Kidney capillary endothelial cell (primary cell): ENCODE measurements at regions not wholly inside any gene's neighbourhood (a gene's known extent, or its start where the extent isn't known, plus 50 kb on each side); places are given as distances from the start of the nearest gene placed in this dataset.

ENCODE experiments used
- DNase-seq: peaks from one replicate; pipeline ENCODE4 v3.0.0-alpha.2; 2018; ENCODE audit warnings: low spot score

DNA sequence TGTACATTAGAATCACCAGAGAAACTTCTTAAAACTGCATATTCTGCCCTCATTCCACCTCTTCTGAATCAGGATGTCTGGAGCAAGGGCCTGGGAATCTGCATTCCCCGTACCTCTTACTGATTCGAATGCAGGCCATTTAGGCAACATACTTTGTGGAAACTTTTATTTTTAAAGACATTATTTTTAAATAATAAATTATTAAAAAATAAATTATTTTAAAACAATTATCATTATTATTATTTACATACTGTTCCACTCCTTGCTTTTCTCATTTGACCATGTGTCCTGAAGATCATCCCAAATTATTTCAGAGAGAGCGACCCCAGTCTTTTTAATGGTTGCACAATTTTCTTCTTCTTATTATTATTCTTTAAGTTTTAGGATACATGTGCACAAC lies 336.6 kb upstream of the TBC1D5 start:
- no peak for DNase-seq

DNA sequence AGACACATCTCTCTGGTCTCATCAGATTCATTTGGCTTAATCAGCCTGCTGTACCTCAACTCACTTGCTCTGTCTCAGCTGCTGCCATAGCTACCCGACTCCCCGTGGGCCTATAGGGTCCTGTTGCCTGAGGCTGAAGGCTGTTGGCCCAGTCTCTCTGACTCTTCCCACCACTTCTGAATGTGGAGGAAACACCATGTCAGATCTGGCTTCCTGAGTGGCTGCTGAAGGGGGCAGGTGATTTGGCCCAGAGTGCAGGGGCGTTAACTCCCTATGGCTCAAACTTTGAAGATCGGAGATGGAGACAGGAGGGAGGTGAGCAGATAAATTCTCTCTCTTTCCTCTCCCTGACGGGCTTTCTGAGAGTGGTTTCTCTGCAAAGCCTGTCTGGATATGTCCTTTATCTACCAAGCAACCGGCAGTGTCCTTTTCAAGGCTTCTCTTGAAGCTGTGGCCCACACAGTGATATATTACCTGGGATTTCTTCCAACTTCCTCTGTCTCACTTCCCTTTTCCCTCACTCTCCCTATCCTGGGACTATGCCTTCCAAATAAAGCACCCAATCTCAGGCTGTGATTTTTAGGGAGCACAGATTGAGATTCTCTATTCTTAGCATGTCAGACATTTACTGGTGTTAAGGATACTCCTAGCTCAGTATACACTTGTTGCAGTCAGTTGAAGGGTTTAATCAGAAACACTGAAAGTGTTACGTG lies 334.9 kb upstream of the TBC1D5 start:
- no peak for DNase-seq

DNA sequence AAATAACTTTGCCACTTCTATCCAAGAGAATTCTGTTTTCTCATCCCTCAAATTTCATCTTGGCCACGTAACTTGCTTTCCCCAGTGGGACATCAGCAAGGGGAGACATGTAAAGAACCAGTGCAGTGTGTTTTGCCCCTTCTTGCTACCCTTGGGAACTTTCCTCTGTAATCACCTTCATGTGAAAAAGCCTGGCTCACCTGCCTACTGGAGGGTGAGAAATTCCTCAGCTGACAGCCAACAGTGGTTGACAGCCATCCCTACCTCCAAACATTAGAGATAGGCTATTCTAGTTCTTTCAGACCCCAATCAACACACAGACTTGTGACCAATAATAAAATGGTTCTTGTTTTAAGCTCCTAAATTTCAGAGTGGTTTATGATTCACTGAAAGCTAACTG lies 333.9 kb upstream of the TBC1D5 start:
- no peak for DNase-seq

DNA sequence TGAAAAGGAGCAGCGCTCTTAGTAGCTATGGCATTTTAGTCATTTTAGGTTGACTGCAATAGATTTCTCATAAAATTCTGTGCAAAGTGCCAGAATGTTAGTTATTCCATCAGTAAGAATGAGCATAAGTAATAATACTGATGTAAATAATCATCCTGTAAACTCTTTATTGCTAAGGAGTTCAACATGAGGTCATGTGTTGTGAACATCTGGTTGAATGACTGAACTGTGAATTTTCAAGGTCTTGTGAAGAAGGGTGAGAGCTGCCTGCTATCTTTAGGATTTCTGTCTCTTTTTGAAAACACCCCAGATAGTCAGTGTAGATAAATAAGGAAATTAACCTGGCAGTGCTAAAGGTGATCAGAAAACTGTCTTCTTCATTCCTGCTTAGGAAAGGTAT lies 333.4 kb upstream of the TBC1D5 start:
- no peak for DNase-seq

DNA sequence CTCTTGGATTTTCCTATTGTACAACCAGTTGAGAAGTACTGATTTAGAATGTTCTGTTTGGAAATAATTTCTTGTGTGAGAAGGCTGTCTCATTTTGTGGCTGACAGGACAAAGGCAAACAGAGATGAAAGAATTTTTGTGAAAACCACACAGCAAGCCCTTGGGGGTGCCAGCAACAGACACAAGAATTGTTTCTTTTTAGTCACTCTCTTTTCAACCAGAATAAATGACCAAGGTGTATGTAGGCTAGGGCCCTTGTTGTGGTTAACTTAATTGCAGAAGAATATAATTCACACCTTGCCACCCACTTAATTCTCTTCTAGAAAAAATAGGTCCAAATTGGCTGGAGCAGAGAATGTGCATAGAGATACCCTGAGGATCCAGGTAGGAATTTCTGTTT lies 329.4 kb upstream of the TBC1D5 start:
- DNase-seq: no peak

DNA sequence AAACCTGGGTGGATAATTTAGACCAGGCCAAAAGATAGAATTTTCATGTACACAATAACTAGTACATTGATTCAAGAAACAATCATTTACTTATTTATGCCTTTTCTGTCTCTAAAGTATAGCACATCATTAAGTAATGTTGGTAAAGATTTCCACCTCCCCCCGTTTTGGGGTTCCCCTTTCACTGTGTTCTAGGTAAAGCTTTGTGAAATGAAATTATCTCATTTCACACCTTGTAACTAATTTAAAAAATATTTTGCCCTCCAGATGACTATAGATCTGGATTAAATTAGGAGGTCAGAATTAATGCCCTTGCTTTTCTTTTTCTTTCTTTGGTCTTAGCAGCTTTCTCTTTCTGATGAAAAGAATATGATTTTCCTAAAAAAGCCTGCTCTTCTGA lies 328.5 kb upstream of the TBC1D5 start:
- no peak for DNase-seq

DNA sequence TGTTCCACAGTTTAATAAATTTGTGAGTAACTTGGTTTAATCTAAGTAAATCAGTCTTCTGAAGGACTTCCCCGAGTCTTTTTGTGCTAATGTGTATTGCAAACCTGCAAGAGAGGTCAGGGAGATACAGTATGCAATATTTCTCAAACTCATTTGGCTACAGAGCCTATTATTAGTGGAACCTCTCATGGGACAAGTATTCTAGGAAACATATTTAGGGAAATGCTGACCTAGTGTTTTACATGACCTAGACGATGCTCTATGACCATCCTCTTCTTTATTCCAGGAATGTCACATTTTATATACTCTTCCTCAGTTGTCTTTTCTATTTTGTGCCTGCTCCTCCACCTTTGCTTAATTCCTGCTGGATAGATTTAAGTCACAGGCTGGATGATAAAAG lies 327.8 kb upstream of the TBC1D5 start:
- DNase-seq: no peak

DNA sequence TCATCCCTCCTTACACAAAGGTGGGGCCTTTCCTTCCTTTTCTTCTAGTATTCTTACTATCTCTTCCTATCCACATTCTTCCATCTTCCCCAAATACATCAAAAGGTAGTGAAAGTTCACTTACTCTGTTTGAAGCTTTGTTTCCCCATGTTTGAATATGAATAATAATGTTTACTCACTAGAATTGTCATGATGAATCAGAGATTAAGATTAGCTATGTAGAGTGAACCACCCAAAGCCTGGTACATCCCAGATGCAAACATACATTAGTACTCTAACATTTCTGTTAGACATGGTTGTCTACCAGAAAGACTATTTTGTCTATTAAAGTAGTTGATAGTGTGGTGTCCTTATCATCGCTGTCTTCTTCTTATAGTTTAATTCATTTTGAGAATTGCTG lies 327.1 kb upstream of the TBC1D5 start:
- no peak for DNase-seq

DNA sequence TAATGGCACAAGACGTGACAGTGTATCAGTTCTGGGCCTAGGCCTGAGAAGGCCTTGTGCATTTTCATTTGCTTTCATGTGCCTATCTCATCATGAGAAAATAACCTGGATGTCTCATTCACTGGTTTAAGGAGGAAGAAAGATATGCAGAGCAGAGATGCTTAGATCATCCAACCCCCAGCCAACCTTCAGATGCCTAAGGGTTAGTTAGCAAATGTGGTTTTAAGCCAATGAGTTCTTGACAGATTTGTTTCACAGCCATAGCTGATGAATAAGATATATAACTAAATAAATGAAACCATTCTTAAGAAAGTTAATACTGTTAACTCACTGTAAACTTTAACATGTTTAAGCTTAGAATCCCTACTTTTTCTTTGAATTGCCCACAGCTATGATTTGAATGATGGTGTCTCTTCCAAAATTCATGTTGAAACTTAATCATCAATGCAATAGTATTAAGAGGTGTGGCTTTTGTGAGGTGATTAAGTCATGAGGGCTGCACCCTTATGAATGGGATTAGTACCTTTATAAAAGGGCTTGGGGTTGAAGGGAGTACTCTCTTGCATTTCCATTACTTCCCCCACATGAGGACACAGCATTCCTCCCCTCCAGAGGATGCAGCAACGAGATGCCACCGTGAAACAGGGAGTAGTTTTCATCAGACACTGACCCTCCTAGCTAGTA lies 324.6 kb upstream of the TBC1D5 start:
- DNase-seq: no peak

DNA sequence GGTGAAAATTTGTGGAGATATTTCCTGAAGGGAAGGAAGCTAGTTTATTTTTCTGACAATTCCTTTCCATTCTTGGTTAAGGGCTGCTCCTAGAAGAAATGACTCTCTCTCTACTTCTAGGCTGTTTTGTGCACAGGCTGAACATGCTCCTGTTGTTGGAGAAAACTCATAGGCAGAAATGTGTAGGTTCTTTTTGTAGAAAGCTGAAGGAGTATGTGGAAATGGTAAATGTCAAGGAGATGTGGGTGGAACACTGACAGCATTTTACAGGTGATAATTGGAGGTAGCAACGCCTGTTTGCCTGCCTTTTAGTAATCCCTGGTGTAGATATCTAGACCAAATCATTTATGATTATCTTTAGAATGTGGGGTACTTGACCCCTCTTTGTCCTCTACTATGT lies 322.2 kb upstream of the TBC1D5 start:
- no peak for DNase-seq

DNA sequence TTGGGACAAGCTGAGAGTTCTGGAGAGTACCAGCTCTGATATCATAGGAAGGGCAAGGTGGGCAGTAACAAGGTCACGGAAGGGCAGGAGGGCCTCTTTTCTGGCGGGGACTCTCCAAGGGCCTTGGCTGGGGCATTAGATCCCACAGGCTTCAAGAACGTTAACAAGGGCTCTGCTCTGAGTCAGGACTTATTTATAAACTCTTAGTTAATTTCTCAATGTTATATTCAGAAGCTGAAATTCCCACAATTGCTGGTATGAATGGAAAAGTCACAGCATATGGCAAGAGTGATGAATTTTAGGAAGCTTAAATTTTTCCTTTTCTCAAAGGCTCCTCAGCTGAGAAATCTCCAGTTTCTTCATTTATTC lies 320.2 kb upstream of the TBC1D5 start:
- DNase-seq: no peak

DNA sequence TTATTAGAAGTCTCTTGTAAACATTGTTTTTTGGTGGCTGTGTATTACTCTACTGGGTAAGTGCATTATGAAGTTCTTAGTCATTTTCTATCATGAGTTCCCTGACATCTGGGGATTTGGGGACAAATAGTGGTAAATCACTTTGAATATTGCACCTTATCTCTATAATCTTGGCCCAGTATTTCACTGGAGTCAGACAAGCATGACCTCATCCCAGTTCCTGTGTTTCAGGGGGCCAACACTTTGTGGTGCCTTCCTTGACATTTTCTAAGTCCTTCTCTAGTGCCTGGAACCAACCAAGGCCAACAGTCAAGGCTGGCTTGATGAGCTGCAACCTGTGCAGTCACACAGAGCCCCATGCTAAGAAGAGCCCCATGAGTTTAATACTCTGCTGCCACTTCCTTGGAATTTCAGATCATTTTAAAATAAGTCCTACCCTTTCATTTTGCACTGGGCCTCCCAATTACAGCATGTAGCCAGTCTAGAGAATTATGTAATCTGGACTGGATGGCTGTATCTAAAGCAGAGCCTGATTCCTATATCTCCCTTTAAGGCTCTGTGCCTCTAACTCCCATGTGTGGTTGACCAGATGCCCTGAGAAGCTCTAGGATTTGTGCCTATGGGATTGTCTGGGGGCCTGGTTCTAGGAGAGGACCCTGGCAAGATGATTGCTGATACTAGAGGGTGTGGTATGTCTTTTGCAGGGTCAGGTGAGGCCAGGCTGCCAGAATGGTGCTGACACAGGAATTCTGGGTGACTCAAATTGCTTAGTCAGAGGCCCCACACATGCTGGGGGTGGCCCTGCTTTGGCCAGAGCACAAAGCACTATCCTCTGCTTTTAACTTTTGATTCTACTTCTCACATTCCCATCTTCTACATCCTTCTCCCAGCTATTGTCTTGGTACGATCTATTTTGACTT lies 319.6 kb upstream of the TBC1D5 start:
- DNase-seq: no peak

DNA sequence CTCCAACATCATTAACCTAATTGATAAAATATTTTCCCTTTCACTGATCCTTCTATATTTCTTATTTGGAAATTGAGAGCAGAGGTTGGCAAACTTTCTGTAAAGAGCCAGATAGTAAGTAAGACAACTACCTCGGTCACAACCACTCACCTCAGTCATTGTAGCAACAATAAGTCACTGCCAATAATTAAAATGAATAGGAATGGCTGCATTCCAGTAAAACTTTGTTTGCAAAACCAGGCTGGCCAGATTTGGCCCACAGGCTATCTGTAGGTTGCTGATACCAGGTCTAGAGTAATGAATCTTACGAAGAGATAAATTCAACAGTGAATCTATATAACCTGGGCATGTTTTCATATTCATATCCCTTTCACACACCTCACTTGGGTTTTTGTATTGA lies 316.2 kb upstream of the TBC1D5 start:
- DNase-seq: no peak

DNA sequence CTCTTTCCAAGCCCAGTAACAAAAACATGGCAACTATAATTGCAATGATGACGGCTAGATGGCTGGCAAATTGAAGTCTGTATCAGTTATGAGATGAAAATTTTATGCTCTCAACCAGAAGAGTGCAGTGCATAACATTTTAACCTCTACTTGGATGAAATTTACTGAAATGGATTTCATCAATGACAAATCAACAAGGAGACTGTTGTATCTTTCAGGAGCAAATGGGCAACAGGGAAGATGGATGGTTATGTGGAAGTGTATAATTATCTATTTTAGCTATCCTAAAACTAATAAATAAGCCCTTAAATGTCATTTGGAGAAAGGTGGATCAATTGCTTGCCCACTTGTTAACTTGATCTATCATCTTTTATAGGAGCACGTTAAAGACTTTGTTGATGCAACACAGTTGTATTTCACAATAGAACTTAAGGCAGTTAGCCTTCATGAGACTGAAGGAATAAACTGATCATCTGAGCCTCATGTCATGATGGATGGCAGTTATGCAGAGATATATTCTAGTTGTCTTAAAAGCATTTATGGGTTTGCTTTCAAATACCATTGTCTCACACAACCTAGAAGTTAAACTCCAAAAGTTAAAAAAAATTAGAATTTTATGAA lies 315.1 kb upstream of the TBC1D5 start:
- no peak for DNase-seq

DNA sequence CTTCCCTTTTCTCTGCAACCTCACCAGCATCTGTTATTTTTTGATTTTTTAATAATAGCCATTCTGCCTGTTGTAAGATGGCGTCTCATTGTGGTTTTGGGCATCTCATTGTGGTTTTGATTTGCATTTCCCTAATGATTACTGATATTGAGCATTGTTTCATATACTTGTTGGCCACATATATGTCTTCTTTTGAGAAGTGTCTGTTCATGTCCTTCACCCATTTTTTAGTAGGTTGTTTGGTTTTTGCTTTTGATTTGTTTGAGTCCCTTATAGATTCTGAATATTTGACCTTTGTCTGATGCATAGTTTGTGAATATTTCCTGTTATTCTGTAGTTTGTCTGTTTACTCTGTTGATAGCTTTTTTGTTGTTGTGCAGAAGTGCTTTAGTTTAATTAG lies 312.2 kb upstream of the TBC1D5 start:
- no peak for DNase-seq

DNA sequence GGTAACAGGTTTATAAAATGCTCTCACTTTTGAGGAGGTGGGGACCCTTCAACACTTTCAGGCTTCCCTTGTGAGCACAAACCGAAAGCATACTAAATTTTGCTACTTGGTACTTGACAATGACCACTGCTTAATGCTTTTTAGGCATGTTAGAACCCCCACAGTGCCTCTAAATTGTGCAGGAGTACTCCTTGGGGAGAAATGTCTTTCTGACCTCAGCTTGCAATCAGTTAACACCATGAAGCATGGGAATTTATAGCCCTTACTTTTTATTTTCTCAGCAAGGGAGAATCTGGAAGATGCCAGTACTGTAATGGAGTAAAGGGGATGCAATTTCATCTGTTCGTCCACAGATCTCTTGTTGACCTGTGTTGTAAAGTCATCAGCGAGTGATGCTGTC lies 308.9 kb upstream of the TBC1D5 start:
- DNase-seq: no peak

DNA sequence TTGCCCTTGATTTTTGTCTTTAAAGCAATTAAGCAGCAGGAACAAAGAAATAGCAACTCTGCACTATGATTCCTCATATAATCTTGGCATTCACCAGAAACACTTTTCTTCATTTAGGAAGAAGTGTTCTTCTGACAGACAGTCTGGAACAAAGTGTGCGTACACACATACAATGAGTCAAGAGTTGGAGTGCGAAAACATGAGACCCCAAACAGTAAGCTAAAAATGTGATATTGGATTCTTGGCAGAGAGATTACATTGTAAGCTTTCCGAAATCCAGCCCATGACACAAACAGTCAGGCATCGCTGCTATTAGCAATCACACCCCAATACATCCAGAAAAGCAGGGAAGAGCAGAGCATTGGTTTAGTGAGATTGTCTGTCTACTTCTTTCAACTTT lies 306.7 kb upstream of the TBC1D5 start:
- DNase-seq: no peak

DNA sequence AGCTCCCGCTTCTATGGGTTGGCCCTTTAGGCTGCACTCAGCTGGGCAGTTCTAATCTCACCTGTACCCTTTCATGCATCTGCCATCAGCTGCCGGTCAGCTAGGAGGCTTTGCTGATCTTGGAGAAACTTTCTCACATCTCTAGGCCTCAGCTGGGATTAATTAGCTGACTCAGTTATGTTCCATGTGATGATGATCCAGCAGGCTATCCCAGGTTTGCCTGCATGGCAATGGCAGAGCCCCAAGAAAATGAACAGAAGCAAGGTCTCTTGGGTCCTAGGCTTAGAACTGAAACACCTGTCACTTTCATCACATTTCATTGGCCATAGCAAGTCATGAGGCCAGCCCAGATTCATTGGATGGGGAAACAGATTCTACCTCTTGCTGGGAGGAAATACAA lies 304.6 kb upstream of the TBC1D5 start:
- DNase-seq: no peak

DNA sequence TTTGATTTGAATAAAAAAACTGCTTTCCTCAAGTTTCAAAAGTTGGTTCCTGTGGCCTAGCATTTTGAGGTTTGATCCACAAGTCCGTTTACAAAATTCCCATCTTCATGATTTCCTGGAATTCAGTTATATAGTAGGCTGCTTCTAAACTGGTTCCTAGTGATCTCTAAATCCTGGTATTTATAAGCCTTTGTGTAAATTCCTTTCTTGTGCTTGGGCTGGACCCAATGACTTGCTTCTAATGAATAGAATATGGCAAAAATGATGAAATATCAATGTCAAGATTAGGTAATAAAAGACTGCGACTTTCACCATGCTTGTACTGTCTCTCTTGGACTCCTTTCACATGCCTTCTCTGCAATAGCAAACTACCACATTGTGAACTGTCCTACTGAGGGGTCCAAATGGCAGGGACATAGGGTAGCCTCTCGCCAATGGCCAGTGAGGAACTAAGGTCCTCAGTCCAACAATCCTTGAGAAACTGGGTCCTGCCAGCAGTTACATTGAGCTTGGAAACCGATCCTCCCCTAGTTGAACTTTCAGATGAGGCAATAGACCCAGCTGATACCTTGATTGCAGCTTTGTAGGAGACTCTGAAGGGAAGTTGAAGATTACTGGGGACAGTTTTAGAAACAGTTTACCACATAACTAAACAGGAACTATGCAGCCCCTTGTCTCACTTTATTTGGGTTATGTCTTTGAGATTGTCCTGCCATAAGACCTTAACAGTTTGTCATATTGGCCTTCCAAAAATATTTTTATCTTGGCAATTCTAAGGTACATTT lies 303.9 kb upstream of the TBC1D5 start:
- DNase-seq: no peak

DNA sequence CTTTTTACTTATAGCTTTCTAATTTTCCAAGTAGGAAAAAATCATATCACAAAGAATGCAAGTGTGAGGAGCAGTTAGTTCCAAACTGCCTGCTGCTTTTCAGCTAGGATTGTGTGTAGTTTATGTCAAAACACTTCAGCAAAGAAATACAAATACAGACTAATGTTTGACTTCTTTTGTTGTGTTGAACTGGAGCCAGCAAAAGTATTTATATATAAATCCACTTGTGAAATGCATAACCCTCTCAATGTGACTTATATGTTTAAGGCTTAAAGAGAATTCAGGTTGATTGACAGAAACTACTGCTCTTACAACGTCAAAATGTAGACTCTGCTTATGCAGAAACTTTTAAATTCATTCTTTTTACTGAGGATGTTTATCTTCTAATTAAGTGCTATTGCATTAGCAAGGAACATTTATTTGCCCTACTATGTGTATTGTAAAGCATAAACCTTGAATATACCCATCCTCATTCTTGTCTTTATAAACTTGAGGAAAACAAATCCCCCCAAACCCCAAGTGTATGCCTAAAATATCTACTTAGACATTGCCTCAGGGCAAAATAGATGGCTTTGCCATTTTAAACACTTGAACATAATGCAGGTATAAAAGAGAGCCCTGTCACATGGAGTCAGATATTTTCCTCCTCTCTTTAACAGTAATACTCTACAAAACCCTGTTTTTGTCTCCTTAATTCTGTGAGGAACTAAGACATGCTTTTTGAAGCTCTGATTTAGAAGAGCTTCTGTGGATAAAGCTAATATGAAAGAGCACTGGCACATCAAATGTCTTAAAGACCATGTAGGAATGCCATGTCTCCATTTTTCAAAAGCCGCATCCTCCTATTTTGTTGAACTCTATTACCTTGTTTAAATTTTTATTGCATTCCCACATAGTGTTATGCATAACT lies 302.8 kb upstream of the TBC1D5 start:
- DNase-seq: no peak

DNA sequence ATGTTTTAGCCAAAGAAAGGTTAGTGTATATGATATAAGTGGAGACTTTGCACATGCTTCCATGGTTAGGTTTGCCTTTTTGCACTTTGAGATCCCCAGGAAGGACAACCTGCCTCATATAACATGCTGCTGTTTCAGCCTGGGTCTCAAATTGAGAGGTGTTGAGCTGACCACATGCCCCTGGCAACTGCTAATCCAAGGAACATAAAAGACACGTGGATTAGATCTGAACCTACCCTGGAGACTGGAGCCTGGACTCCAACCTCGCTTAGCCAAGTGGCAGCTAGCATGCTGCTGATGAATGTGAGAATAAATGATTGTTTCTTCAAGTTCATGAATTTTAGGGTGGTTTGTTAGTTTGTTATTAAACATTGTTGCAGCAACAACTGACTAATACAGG lies 301.8 kb upstream of the TBC1D5 start:
- DNase-seq: no peak
